GM18508 (cell line): ENCODE measurements at regions not wholly inside any gene's neighbourhood (a gene's known extent, or its start where the extent isn't known, plus 50 kb on each side); places are given as distances from the start of the nearest gene placed in this dataset.

ENCODE experiments used
- ATAC-seq: cut with Tn5 transposase; IDR thresholded peaks from one replicate; pipeline ENCODE4 v1.9.1; 2021; ENCODE audit warnings: moderate number of reproducible peaks; ENCODE audit not compliant: insufficient read depth, unreplicated experiment

DNA sequence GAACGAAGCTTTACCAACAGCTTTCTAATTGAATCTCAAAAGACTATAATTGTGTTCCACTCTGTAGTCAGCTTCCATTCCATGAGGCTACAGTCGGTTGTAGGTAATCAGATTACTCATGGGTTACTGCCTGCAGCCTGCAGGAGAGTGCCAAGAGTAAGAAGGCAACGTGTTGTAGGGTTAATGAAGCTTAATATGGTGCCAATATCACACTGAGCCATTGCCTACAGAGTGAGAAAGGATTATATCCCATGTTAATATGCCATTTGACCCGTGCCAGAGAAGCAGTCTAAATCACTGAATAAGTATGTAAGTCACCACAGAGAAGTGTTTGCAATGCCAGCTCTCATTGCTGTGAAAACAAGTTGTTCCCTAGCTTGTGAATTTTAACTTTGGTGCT lies 734.5 kb upstream of the ACVR2A start:
- no peak for ATAC-seq

DNA sequence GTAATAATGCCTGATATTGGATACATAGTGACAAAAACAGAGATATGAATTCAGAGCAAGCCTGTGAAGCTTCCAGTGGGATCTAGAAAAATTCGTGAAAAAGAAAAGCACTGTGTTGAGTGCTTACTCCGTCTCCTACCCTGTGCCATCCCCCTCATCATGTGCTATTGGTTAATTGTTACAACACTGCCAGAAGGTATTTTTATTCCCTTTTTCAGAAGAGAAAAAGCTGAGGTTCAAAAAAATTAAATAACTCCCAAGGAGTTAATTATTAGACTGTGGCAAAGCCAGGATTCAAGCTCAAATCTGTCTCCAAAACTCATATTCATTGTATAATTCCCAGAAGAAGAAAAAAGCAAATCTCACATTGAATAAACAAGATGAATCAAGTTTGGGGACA lies 735.5 kb upstream of the ACVR2A start:
- ATAC-seq, result no peak

DNA sequence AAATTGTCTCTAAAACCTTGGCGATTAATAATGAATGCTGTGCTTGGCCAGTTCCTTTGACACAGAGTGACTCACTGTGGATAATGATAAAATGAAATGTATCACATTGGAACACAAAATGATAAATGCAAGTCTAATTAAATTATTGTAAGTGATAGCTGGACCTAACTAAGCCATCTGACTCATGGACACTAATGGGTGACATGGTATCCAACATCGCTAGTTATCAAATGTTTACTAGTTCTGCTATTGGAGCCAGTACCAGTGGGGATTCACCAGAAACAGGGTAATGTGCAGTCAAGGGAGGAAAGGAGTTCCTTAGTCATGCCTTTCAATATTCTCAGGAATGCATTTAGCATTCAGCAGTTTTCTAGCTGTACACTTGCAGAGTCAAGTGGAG lies 736.3 kb upstream of the ACVR2A start:
- no peak for ATAC-seq

DNA sequence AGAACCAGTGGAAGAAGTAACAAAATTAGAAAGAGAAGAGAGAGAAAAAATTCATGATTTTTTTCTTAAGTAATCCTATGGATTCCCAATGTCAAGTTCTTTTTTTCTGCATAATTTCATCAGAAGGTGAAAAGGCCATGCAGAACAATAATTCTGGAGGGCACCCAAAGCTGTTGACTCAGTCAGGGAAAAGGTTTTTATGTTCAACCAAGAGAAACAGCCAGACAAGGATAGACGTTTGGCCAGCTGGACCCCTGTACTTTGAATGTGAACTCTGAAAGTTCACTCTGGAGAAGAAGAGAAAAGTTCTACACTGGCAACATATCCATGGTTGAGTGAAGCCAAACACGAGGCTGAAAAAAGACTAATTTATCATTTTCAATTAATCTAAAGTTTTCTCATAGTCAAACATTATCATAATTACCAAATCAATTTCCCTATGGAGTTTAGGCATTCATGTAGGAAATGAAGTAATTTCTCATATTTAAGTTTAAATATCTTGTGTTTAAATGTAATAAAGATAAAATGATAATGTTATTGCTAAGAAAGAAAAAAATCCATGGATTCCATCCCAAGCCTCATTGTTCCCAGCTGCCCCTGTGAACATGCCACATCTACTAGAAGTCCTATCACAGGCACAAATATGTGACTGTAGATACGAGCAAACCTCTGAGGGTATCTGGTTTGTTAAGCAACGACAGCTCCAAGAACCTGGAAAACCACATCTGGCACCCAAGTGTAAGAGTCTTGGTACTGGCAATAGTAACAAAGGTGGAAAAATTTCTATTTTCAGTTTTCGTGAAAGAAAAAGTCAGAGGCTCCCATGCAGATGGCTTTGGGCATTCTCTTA lies 742.7 kb upstream of the ACVR2A start:
- no peak for ATAC-seq

DNA sequence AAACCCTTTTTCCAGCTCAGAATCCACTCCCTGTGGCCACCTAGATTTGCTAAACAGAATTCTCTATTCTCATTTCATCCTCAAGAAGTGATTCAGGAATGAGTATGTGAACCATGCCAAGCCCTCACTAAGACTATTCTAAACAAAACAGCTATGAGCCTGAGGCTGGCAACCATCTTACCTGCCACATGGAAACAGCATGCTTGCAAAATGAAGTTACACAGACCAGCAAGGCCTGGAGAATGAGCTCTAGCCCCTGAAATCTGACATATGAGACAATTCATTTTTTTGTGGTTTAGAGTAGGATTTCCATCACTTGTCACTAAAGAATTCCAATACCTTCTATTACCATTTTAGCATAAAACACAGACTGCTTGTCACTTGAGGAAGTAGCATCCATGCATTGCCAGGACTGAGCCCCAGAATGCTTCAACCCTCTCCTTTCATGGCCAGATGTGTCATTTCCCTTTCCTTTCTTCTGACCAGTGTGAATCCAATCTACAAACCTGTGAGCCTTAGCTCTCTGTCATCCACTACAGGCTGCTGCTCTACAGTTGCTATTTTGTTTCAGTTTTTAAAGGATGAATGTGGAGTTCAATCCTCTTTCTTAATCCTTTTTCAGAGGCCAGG lies 744.3 kb upstream of the ACVR2A start:
- ATAC-seq, result no peak

DNA sequence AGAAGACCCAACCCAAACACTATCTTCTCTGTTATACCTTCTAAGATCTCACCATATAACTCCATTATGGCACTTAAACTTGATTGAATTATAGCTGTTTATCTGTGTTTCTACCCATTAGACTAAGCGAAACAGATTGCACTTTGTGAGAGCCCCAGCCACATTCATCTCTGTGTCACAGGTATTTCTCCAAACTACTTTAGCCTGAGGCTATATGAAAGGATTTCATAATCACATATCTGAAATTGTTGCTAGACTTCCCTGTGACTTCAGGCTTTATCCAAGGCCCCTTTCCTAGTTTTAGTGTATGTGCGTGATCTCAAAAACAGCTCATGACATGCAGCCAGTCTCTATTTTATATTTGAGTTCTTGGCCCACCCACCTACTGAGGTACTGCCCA lies 745.0 kb upstream of the ACVR2A start:
- no peak for ATAC-seq

DNA sequence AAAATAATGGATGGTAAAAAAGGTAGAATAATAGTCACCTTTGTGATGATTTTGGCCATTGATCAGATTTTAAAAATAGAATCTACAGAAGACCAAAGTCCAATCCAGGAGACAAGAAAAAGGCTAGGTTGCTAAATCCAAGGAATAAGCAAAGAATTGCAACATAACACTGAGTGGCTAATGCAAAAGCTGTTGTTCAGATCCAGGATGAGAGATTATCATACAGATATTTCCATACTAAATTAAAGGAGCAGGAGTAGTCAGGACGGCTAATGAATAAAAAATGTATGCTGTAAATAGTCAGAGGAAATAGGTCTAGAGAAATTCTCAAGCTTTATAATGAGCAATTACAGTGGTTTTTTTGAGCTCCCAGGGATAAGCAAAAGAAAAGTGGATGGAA lies 745.9 kb upstream of the ACVR2A start:
- ATAC-seq, result no peak

DNA sequence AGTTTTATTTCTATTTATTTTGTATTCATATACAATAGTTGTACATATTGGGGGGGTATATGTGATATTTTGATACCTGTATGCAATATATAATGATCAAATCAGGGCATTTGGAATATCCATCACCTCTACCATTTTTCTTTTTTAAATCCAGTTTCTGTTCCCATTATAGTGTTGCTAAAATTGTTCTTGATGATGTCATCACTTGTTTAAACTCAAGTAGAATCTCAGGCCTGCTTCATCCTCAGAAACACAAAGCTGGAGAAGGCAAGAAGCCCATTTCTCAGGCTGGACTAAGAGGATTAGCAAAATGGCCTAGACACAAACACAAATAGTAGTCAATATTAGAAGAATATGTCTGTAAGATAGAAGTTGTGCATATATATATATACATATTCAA lies 747.1 kb upstream of the ACVR2A start:
- no peak for ATAC-seq

DNA sequence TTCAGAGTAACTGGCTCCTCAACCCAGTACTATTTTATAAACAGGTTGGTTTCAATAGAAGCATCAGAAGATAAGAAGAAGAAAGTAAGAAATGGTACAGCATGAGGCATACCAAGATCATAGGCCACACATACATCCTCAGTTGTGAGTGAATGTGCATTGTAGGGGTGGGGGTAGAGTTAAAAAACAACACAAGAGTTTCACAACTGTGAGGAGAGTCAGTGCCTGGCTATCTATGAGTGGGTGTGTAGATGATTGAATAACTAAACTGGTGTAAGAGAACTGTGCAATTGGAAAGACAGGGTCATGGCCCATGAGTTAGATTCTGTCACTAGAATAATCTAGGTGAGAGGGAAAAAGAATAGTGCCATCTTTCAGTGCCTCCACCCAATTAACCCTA lies 748.2 kb upstream of the ACVR2A start:
- no peak for ATAC-seq

DNA sequence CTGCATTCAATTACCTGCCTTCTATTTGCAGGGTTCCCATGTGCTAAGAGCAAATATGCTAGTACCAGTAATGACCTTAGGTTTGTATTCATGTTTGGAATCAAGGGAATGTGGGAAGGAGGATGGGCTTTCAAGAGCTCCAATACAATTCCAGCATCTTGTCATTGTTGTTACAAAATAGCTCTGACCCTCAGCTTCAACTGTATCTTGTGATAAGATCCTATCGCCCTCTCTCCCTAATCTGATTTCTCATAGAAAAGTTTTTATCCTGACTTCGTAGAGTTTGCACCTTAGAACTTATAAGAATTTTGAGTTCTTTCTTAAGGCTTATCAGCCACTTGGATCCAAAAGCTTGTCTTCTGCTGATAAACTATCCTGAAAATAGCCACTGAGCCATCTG lies 749.5 kb upstream of the ACVR2A start:
- ATAC-seq, result no peak

DNA sequence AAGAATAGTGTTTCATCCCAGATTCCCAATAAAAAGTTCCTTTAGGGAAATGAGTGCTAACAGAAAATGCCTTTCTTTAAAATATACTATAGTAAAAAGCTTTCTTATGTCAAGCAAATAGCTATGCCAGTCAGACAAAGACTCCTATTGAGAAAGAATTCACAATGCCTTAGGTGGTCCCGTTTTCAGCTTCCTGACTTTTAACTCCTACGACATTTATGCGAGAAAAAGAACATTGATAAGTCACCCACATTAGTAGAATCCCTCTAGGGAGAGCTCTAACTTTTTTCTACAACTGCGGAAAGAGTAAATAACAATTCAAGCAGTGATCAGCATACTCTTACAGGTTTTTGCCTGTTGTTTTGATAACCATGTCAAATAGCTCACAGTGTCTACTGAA lies 750.8 kb upstream of the ACVR2A start:
- no peak for ATAC-seq

DNA sequence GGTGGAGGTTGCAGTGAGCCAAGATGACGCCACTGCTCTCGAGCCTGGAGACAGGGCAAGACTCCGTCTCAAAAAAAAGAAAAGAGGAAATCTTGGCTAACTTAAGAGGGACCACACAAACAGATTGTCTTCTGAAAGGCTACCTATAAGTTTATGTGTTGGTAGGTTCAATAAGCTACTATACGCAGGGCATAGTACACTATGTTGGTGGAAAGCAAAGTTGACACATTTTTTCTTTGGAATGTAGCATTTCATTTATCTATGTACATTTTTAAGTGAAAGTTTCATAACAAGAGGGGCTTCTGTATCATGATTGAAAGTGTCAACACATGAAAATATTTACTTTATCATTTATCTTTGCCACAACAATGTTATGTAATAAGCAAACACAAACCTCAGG lies 752.6 kb upstream of the ACVR2A start:
- no peak for ATAC-seq

DNA sequence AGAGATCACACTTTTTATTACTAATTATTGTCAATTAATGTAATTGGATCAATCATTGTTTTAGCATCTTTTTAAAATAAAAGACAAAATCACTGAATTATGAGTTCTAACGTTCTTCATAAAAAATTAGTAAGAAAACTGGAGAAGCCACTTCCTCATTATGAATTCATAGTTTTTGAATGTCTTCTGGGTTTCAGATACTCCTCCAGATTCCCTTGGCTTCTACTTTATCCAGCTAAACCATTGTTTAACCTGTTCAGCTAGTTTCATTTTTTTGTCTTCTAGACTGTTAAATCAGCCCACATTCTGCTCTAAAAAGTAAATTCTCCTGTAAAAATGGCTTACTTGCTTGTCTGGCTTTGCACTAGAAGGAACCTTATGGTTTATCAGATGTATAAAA lies 753.4 kb upstream of the ACVR2A start:
- ATAC-seq, result no peak

DNA sequence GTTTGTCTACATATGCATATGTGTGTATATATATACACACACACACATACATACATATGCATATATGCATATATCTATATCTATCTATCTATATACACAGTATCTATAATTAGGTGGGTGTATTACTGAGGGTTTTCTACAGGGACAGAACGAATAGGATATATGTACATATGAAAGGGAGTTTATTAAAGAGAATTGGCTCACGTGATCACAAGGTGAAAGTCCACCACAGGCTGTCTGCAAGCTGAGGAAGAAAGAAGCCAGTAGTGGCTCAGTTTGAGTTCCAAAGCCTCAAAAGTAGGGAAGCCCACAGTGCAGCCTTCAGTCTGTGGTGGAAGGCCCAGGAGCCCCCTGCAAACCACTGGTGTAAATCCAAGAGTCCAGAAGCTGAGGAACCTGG lies 756.0 kb upstream of the ACVR2A start:
- ATAC-seq, result no peak

DNA sequence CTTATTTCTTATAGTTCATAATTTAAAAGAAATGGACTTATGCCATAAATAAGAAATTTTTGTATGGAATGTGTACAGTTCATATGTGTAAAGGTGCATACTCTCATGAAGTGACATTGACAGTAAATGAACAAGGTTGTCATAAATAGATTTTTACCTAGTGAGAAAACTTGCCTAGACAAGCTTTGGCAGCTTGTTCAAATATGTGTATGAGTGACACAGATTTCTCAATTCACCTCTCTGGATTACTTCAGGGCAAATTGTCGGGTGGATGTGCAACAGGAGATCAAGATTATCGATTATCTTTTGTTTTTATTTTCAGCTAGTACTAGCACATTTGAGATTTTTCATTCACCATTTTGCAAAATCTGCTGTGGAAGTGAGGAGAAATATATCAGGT lies 758.1 kb upstream of the ACVR2A start:
- no peak for ATAC-seq

DNA sequence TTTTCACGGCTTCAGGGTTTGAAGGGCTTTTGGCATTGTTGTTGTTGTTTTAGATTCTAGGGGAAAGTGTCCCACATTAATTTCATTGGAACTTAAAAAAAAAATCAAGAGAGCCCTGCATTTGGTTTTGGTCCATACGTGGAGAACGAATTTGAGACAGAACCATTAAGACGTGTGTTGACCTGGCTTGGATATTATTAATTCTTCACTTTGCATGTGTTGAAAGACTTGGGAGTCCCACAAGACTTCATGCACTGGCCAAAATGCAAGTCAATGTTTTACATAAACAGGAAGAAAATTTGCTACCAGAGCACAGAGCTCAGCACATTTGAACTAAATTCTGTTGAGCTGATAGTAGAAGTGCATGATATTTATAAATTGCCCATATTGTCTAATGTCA lies 761.2 kb upstream of the ACVR2A start:
- ATAC-seq, result no peak

DNA sequence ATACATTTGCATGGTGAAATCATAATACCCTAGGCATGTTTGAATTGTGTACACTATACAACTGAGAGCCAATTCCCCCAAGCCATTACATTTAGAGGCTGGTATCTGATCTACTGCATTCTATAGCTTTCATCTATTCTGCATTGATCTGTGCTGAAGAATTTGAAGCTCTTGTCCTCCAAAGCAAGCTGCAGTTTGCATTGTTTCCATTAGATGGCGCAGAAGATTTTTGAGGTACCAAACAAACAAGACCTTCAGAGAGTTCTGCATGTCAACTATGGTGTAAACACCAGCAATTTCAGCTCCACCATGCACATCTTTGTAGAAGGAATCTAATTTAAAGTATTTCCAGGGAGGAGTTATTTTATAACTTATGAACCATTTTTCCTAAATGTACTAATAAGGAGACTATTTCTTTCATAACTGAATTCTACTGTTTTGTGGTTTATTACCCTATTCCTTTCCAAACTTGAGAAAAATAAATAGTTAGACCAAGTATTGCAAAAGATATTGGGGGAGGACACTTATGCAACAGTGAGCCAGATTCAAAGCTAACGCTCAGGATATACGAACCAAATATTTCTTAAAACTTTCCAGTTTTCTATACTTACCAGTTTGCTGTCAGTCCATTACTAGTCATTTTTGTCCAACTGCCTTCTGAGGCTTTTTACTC lies 761.8 kb upstream of the ACVR2A start:
- ATAC-seq, result peak; percentile 77

DNA sequence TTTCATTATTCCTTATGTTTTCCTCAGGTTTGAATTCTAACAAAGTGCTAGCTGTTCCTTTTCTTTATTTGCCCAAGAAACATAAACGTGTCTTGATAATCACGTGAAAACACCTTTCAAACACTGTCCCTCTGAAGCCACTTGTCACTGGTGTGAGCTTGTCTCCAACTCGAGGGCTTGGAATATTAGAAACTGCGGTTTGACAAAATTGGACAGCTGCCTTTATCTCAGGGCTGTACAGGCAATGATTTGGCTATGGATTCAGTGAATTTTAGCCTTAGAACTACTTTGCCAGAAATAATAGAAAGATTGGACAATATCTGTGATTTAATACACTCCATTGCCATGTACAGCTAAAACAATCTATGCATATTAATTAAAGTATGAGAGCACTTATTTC lies 763.0 kb upstream of the ACVR2A start:
- no peak for ATAC-seq

DNA sequence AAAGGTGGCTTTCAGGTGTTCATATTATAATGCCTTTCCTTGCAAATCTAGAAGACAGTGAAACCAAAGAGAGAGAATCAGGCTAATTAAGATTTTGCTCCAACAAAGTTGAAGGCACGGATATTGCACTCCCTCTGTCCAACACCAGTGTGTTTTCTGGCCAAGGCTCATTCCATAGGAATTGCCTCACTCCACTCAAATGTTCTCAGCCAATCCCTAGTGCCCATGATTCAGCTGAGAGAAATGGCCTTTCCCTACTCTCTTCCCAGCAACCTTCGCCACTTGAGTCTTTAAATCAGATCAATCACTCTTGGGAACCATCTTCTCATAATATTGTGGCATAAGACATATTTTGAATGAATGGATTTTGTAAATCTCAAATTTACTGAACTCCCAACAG lies 768.2 kb upstream of the ACVR2A start:
- no peak for ATAC-seq

DNA sequence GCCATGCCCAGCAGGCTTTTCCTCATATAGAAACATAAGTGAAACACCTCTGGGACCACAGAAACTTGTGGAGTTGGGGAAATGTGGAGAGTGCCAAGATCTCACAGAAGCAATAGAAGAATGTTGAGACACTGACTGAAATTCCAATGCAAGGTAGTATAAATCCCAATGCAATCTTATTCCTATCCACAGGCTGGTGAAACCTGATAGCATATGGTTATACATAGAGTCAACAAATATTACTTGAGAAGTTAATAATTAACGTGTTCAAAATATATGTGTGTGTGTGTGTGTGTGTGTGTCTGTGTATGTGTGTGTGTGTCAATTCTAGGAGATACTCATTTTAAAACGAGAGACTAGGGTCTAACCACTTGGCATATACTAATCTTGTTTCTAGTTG lies 776.8 kb upstream of the ACVR2A start:
- no peak for ATAC-seq

DNA sequence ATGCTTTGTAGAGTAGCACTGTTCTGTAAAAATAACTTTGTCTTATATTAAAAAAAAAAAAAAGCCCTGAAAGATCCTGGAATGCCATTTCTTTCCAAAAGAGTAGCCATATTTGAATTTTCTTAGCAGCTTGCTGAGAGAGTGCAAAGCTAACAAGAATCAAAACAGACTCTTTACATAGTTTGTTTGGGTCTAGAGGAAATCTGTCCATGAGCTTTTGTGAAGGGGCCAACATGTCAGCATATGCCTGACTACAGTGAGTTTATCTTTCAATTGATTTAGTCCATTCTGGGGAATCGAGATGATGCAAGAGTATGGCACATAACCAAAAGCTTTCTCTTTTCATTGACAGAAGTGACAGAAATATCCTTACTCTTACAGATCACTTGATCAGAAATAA lies 777.7 kb upstream of the ACVR2A start:
- ATAC-seq, result no peak

DNA sequence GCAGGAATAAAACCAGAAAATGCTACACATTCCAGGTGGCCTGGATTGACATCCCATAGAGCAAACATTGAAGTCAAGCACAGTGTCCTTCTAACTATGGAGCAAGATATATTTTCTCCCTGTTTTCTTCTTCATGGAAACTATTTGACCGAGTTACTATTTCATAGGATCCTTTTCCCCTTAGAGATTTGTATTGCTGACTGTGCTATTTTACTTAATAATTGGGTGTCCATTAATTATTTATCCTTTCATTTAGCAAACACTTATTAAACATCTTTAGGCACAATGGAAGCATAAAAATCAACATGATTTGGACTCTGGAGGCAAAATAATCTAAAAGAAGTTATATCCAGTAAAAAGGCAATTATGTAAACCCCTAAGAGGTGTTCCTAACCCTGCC lies 782.8 kb upstream of the ACVR2A start:
- ATAC-seq, result no peak
